ENCODE measurements at regions not wholly inside any gene's neighbourhood (a gene's known extent, or its start where the extent isn't known, plus 50 kb on each side); places are given as distances from the start of the nearest gene placed in this dataset.

GRCh38 chr14:96662116-96662970 is 134.8 kb upstream of the VRK1 start:
- no peak overlapping the region for H2AK5ac ChIP-seq (ENCODE audit: low read depth, low read length)
- no peak overlapping the region; the same call in 1 of the 2 replicates for H2BK5ac ChIP-seq (ENCODE audit: low read depth, low read length)
- no peak overlapping the region for H3K18ac ChIP-seq (ENCODE audit: extremely low read depth, low read length)
- CTCF ChIA-PET (ENCODE audit: partially characterized antibody): interaction anchor here (0.7 to 8.0 kb wide), 7 partner anchors 13 to 79 kb away, joined by 3 to 72 read pairs (median 3); no protein-coding TSS in a partner anchor
- H3K4me1 ChIP-seq (replicated peaks in 1 of 4; ENCODE audit: control insufficient read depth in 3 of 4, insufficient read depth in 4 of 4, low read length in 3 of 4): peaks cover 0 to 11% (median 6%) of the 10 kb centered on the region in 4 experiments; a peak in 4 of 7 replicates
- no peaks in the 10 kb centered on the region for H3K23me2 ChIP-seq (ENCODE audit: low read depth, low read length)
- WGBS, 2 experiments (ENCODE audit: extremely low coverage in 1 of 2, insufficient coverage in 1 of 2, insufficient read length in 1 of 2, insufficient replicate concordance in 2 of 2, low coverage in 1 of 2, low lambda C conversion rate in 2 of 2, missing lambda C conversion rate in 1 of 2): 93% methylated on average over 15 of the region's 15 CpGs; no CpG with 5 or more reads in 1 of the 2 experiments
- H2AFZ ChIP-seq (ENCODE audit: low read length): no peak overlapping the region
- H2BK20ac ChIP-seq (ENCODE audit: low read length): peak overlapping the region; percentile 9; the same call in 1 of the 2 replicates
- H2BK15ac ChIP-seq (ENCODE audit: low read length): no peak overlapping the region
- peak in 1 of 2 experiments; percentile 42 for DNase-seq (ENCODE audit: low read depth in 1 of 2, low spot score in 2 of 2)
- no peaks in the 10 kb centered on the region for H3K36me3 ChIP-seq (ENCODE audit: control insufficient read depth in 2 of 4, insufficient read depth in 4 of 4, low read length in 3 of 4)
- H4K8ac ChIP-seq (ENCODE audit: extremely low read depth, insufficient read depth, low read length): no peak overlapping the region; the same call in 1 of the 2 replicates
- H3K27me3 ChIP-seq (replicated peaks in 1 of 4; ENCODE audit: control insufficient read depth in 3 of 4, extremely low read depth in 1 of 4, insufficient read depth in 3 of 4, low read length in 3 of 4): no peaks in the 10 kb centered on the region
- H3K56ac ChIP-seq (replicated peaks; ENCODE audit: insufficient read length, low read depth, low read length): no peak overlapping the region
- no peak overlapping the region for H3K4me3 ChIP-seq (ENCODE audit: extremely low read depth in 1 of 4, insufficient read depth in 2 of 4, low read depth in 3 of 4, low read length in 4 of 4)
- H4K5ac ChIP-seq (ENCODE audit: insufficient read length, low read depth, low read length): no peak overlapping the region
- H3K79me2 ChIP-seq (ENCODE audit: control insufficient read depth in 1 of 2, insufficient read depth in 2 of 2, low read length in 2 of 2): no peaks in the 10 kb centered on the region
- H3K9me3 ChIP-seq (ENCODE audit: insufficient read depth in 2 of 2, low read depth in 1 of 2, low read length in 1 of 2): peaks cover 5 to 6% of the 10 kb centered on the region in 2 experiments
- no peak overlapping the region for H2BK120ac ChIP-seq (replicated peaks; ENCODE audit: low read depth, low read length)
- no peaks in the 10 kb centered on the region for H3K79me1 ChIP-seq (ENCODE audit: low read depth, low read length)
- no peak overlapping the region for H3K9ac ChIP-seq (replicated peaks in 1 of 4; ENCODE audit: extremely low read depth in 1 of 4, low read depth in 3 of 4, low read length in 3 of 4)
- no peak overlapping the region for H3K23ac ChIP-seq (ENCODE audit: insufficient read length)
- H4K20me1 ChIP-seq (replicated peaks in 1 of 2; ENCODE audit: control insufficient read depth in 1 of 2, insufficient read depth in 2 of 2, low read length in 2 of 2): no peaks in the 10 kb centered on the region
- peak overlapping the region; percentile 33; the same call in 1 of the 2 replicates for H2BK12ac ChIP-seq (ENCODE audit: low read depth, low read length)
- no peak overlapping the region for H3K27ac ChIP-seq (ENCODE audit: low read depth, low read length)
- no peak overlapping the region for H3K4me2 ChIP-seq (ENCODE audit: insufficient read depth in 1 of 2, low read depth in 2 of 2, low read length in 2 of 2)
- H3K4ac ChIP-seq (replicated peaks; ENCODE audit: insufficient read length, low read depth, low read length): no peak overlapping the region
- H4K91ac ChIP-seq (replicated peaks; ENCODE audit: insufficient read length, low read length): no peak overlapping the region
- no peak overlapping the region for H3K14ac ChIP-seq (ENCODE audit: insufficient read length)
- no peak for FAIRE-seq
- POLR2A ChIA-PET (ENCODE audit: partially characterized antibody): no interaction called here
- TF ChIP-seq POLR2AphosphoS5 (IDR thresholded peaks at IDR 0.05; ENCODE audit: low read depth, low read length): no peak
- no peak for TF ChIP-seq CHD2 (IDR thresholded peaks at IDR 0.05; ENCODE audit: low read length)
- no peak for TF ChIP-seq ZNF274 (IDR thresholded peaks at IDR 0.05; ENCODE audit: borderline replicate concordance, extremely low read depth, low read length)
- no peak for TF ChIP-seq SUZ12 (IDR thresholded peaks at IDR 0.05; ENCODE audit: low read length)
- no peak for TF ChIP-seq GTF2F1 (IDR thresholded peaks at IDR 0.05; ENCODE audit: borderline replicate concordance, low read depth, low read length)
- TF ChIP-seq NRF1 (IDR thresholded peaks at IDR 0.05; ENCODE audit: low read depth, low read length): no peak
- no peak for TF ChIP-seq PHF8 (conservative IDR thresholded peaks at IDR 0.05; ENCODE audit: low read depth, low read length)
- TF ChIP-seq CHD1 (IDR thresholded peaks at IDR 0.05; ENCODE audit: low read depth, low read length): no peak
- TF ChIP-seq YY1 (IDR thresholded peaks at IDR 0.05; ENCODE audit: low read depth, low read length): no peak
- no peak for TF ChIP-seq TEAD4 (IDR thresholded peaks at IDR 0.05; ENCODE audit: low read depth, low read length)
- TF ChIP-seq POU5F1 (IDR thresholded peaks at IDR 0.05; ENCODE audit: low read depth, low read length): no peak
- no peak for TF ChIP-seq KDM4A (IDR thresholded peaks at IDR 0.05; ENCODE audit: low read depth, low read length, severe bottlenecking)
